Tongue (tissue), 1 donor: ENCODE measurements at regions not wholly inside any gene's neighbourhood (a gene's known extent, or its start where the extent isn't known, plus 50 kb on each side); places are given as distances from the start of the nearest gene placed in this dataset.
"Not testable (repeated sequence)": the region's sequence is repeated elsewhere in the genome, so short reads cannot be mapped to it uniquely, and the experiment has no call there.

Source experiments
- DNase-seq: peaks from one replicate; pipeline ENCODE4 v3.0.0-alpha.2; 2015

GRCh38 chr1:30183895-30184294, 539.5 kb downstream of the MATN1 start:
- DNase-seq: no peak

- no peak for DNase-seq
Observed at GRCh38 chr1:30183006-30183405, 540.4 kb downstream of the MATN1 start.

GRCh38 chr1:30179942-30180543, 543.3 kb downstream of the MATN1 start:
- no peak for DNase-seq

- DNase-seq: no peak
Observed at GRCh38 chr1:30176477-30176876, 546.9 kb downstream of the MATN1 start.

GRCh38 chr1:30174499-30174898, 548.9 kb downstream of the MATN1 start:
- DNase-seq: no peak

GRCh38 chr1:30173560-30173959, 549.8 kb downstream of the MATN1 start:
- DNase-seq: no peak

GRCh38 chr1:30172757-30173156, 550.6 kb downstream of the MATN1 start:
- no peak for DNase-seq

- no peak for DNase-seq
Observed at GRCh38 chr1:30172299-30172694, 551.1 kb downstream of the MATN1 start.

- no peak for DNase-seq
Observed at GRCh38 chr1:30171537-30172298, 551.7 kb downstream of the MATN1 start.

GRCh38 chr1:30169269-30169668, 554.1 kb downstream of the MATN1 start:
- DNase-seq: no peak

- DNase-seq: peak; percentile 75
Observed at GRCh38 chr1:30166174-30166573, 557.2 kb downstream of the MATN1 start.

GRCh38 chr1:30165116-30165515, 558.3 kb downstream of the MATN1 start:
- no peak for DNase-seq

GRCh38 chr1:30164693-30165092, 558.7 kb downstream of the MATN1 start:
- DNase-seq: no peak

- no peak for DNase-seq
Observed at GRCh38 chr1:30162565-30162964, 560.8 kb downstream of the MATN1 start.

GRCh38 chr1:30161953-30162352, 561.4 kb downstream of the MATN1 start:
- DNase-seq: no peak

GRCh38 chr1:30160999-30161689, 562.2 kb downstream of the MATN1 start:
- DNase-seq: no peak

- no peak for DNase-seq
Observed at GRCh38 chr1:30159015-30159414, 564.4 kb downstream of the MATN1 start.

- DNase-seq: not testable (repeated sequence)
Observed at GRCh38 chr1:30155698-30156097, 567.7 kb downstream of the MATN1 start.

- DNase-seq: not testable (repeated sequence)
Observed at GRCh38 chr1:30155253-30155652, 568.1 kb downstream of the MATN1 start.

GRCh38 chr1:30153743-30154449, 569.5 kb downstream of the MATN1 start:
- DNase-seq: no peak

GRCh38 chr1:30151826-30152225, 571.6 kb downstream of the MATN1 start:
- DNase-seq: no peak

- no peak for DNase-seq
Observed at GRCh38 chr1:30151119-30151518, 572.3 kb downstream of the MATN1 start.

GRCh38 chr1:30149226-30149625, 574.2 kb downstream of the MATN1 start:
- peak; percentile 9 for DNase-seq
